Neural cell (in vitro differentiated cells): ENCODE measurements at regions not wholly inside any gene's neighbourhood (a gene's known extent, or its start where the extent isn't known, plus 50 kb on each side); places are given as distances from the start of the nearest gene placed in this dataset.

Source experiments
- H2AFZ ChIP-seq: fragments of 200-600, 300-800 bp; sonication (generic), shearing (Covaris generic); 2 replicates; pipeline ENCODE4 v1.6.0; 2014; ENCODE audit warnings: low read depth, mild to moderate bottlenecking, antibody characterized with exemption, low read length, moderate library complexity
- H3F3A ChIP-seq: fragments of 200-600 bp; shearing (Covaris generic); 2 replicates; pipeline ENCODE4 v1.6.1; 2016; ENCODE audit warnings: mild to moderate bottlenecking, moderate library complexity, mixed read lengths, antibody characterized with exemption, low read length; ENCODE audit not compliant: insufficient read depth, poor library complexity, severe bottlenecking
- H3K27ac ChIP-seq: fragments of 200-600, 300-800 bp; sonication (generic), shearing (Covaris generic); 2 replicates; pipeline ENCODE4 v1.5.1; 2014; ENCODE audit warnings: mild to moderate bottlenecking, low read length, moderate library complexity
- H3K27me3 ChIP-seq: fragments of 300-800, 200-600 bp; sonication (generic), shearing (Covaris generic); 2 replicates; pipeline ENCODE4 v1.6.0; 2014; ENCODE audit warnings: mild to moderate bottlenecking, low read depth, low read length, moderate library complexity; ENCODE audit not compliant: insufficient read depth
- H3K36me3 ChIP-seq: fragments of 300-800, 200-600 bp; sonication (generic), shearing (Covaris generic); 2 replicates; pipeline ENCODE4 v1.5.1; 2014; ENCODE audit warnings: mild to moderate bottlenecking, antibody characterized with exemption, low read length, moderate library complexity; ENCODE audit not compliant: insufficient read depth
- H3K4me2 ChIP-seq: fragments of 300-800, 200-600 bp; sonication (generic), shearing (Covaris generic); 2 replicates; pipeline ENCODE4 v1.6.0; 2014; ENCODE audit warnings: mild to moderate bottlenecking, low read length
- H3K4me3 ChIP-seq: fragments of 300-800, 200-600 bp; sonication (generic), shearing (Covaris generic); 2 replicates; pipeline ENCODE4 v1.5.1; 2014; ENCODE audit warnings: mild to moderate bottlenecking, low read length, moderate library complexity
- H3K79me2 ChIP-seq: fragments of 200-600 bp; shearing (Covaris generic); replicated peaks from 2 replicates; pipeline ENCODE4 v1.6.0; 2014; ENCODE audit warnings: mild to moderate bottlenecking, low read length, moderate library complexity; ENCODE audit not compliant: insufficient read depth
- H3K9ac ChIP-seq: fragments of 300-800, 200-600 bp; sonication (generic), shearing (Covaris generic); 2 replicates; pipeline ENCODE4 v1.6.1; 2016; ENCODE audit warnings: mild to moderate bottlenecking, low read length, mixed read lengths
- H3K9me2 ChIP-seq: fragments of 200-600 bp; shearing (Covaris generic); 2 replicates; pipeline ENCODE4 v1.6.1; 2016; ENCODE audit warnings: mild to moderate bottlenecking, low read length, mixed read lengths; ENCODE audit not compliant: insufficient read depth
- H3K9me3 ChIP-seq: fragments of 200-600, 300-800 bp; sonication (generic), shearing (Covaris generic); 2 replicates; pipeline ENCODE4 v1.6.1; 2016; ENCODE audit warnings: mild to moderate bottlenecking, mixed run types, low read length, moderate library complexity, mixed read lengths
- H4K20me1 ChIP-seq: fragments of 200-600 bp; shearing (Covaris generic); 2 replicates; pipeline ENCODE4 v1.6.1; 2016; ENCODE audit warnings: mild to moderate bottlenecking, mixed run types; ENCODE audit not compliant: insufficient read depth
- CTCF ChIP-seq: fragments of 450-650 bp; IDR thresholded peaks from 2 replicates; pipeline ENCODE4 v1.5.1; 2014; ENCODE audit warnings: antibody characterized with exemption, mild to moderate bottlenecking, moderate library complexity; ENCODE audit not compliant: poor library complexity, severe bottlenecking
- EP300 ChIP-seq: fragments of 450-650 bp; conservative IDR thresholded peaks from 2 replicates; pipeline ENCODE4 v1.6.1; 2014; ENCODE audit warnings: antibody characterized with exemption, mild to moderate bottlenecking, moderate library complexity; ENCODE audit not compliant: poor library complexity, severe bottlenecking
- EZH2 ChIP-seq: fragments of 200-600, 300-800 bp; shearing (Covaris generic), sonication (generic); IDR thresholded peaks from 2 replicates; pipeline ENCODE4 v1.6.1; 2014; ENCODE audit warnings: antibody characterized with exemption, low read length, borderline replicate concordance, mild to moderate bottlenecking; ENCODE audit not compliant: insufficient read depth, poor library complexity, severe bottlenecking
- MXI1 ChIP-seq: fragments of 450-650 bp; conservative IDR thresholded peaks from 2 replicates; pipeline ENCODE4 v1.6.1; 2014; ENCODE audit warnings: antibody characterized with exemption, mild to moderate bottlenecking; ENCODE audit not compliant: poor library complexity, severe bottlenecking
- RAD21 ChIP-seq: fragments of 450-650 bp; conservative IDR thresholded peaks from 2 replicates; pipeline ENCODE4 v1.6.1; 2014; ENCODE audit warnings: antibody characterized with exemption, mild to moderate bottlenecking, moderate library complexity
- REST ChIP-seq: IDR thresholded peaks from 2 replicates; pipeline ENCODE4 v1.6.1; 2012; ENCODE audit warnings: borderline replicate concordance
- SMC3 ChIP-seq: fragments of 450-650 bp; conservative IDR thresholded peaks from 2 replicates; pipeline ENCODE4 v1.6.1; 2014; ENCODE audit warnings: antibody characterized with exemption, mild to moderate bottlenecking, moderate library complexity; ENCODE audit not compliant: poor library complexity
- TAF1 ChIP-seq: IDR thresholded peaks from 2 replicates; pipeline ENCODE4 v1.6.1; 2012; ENCODE audit warnings: low read depth

- TF ChIP-seq MXI1, result no peak
- TF ChIP-seq SMC3, result no peak
- TF ChIP-seq EZH2, result no peak
- TF ChIP-seq RAD21, result no peak
- no peak for TF ChIP-seq EP300
- no peak for TF ChIP-seq REST
- TF ChIP-seq CTCF, result no peak
- no peaks in the 10 kb centered on the region for H4K20me1 ChIP-seq
- H3K36me3 ChIP-seq, result no peaks in the 10 kb centered on the region
- H3K9me2 ChIP-seq, result no peaks in the 10 kb centered on the region
- no peak overlapping the region for H3K4me3 ChIP-seq
- no peak overlapping the region for H3K27ac ChIP-seq
- H3K9ac ChIP-seq, result no peak overlapping the region
- H3K4me2 ChIP-seq, result no peak overlapping the region
- no peak overlapping the region for H2AFZ ChIP-seq
- no peaks in the 10 kb centered on the region for H3K27me3 ChIP-seq
- no peaks in the 10 kb centered on the region for H3K9me3 ChIP-seq
- H3F3A ChIP-seq, result no peaks in the 10 kb centered on the region
- no peaks in the 10 kb centered on the region for H3K79me2 ChIP-seq
These were observed 176.0 kb upstream of the WDFY3 start for GRCh38 chr4:85142451-85142850.

GRCh38 chr4:85147481-85148076, 181.1 kb upstream of the WDFY3 start:
- Histone ChIP-seq H3K9me3 (no peaks in the 10 kb centered on the region), H2AFZ (no peak overlapping the region), H3F3A (no peaks in the 10 kb centered on the region), H3K9ac (no peak overlapping the region), H3K27me3 (no peaks in the 10 kb centered on the region), H3K4me3 (no peak overlapping the region), H3K36me3 (no peaks in the 10 kb centered on the region), H3K79me2 (no peaks in the 10 kb centered on the region), H4K20me1 (no peaks in the 10 kb centered on the region), H3K4me2 (no peak overlapping the region), H3K27ac (no peak overlapping the region), H3K9me2 (no peaks in the 10 kb centered on the region)
- TF ChIP-seq TAF1, result no peak
- TF ChIP-seq SMC3, result peak; percentile 96
- TF ChIP-seq CTCF, result peak; percentile 88
- no peak for TF ChIP-seq EP300
- TF ChIP-seq MXI1, result no peak
- peak; percentile 91 for TF ChIP-seq RAD21
- no peak for TF ChIP-seq REST
- TF ChIP-seq EZH2, result no peak
